ENCODE measurements at regions not wholly inside any gene's neighbourhood (a gene's known extent, or its start where the extent isn't known, plus 50 kb on each side); places are given as distances from the start of the nearest gene placed in this dataset.

DNA sequence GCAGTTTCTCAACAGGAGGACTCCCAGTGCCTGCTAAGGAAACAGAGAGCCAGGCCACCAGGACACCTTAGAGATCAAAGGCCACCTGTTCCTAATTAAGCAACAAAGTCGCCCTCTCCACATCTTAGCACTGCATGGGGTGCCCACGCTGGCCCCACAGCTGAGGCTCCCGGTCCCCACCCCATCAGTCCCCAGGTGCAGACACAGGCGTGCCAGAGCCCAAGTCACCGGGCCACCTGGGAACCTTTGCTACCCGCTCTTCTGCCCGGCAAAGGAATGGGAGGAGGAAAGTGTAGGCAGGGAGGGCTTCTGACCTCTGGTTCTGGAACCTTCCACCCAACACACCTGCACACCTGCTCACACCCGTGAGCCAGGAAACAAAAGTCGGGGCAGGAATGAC is 85.5 kb upstream of the PRR5 start:
- Histone ChIP-seq H3K79me2 (ENCODE audit: insufficient read depth, low read length) (no peaks in the 10 kb centered on the region), H4K20me1 (ENCODE audit: insufficient read depth) (no peaks in the 10 kb centered on the region), H3K36me3 (ENCODE audit: control insufficient read depth in 1 of 2, insufficient read depth in 2 of 2, low read length in 2 of 2) (no peaks in the 10 kb centered on the region), H3K27ac (ENCODE audit: low read depth, low read length) (no peak overlapping the region), H3K9me3 (ENCODE audit: control insufficient read depth in 1 of 2, insufficient read depth in 1 of 2, low read depth in 1 of 2, low read length in 2 of 2) (peaks cover 3 to 4% of the 10 kb centered on the region in 2 experiments; a peak in 2 of 4 replicates), H3K4me1 (ENCODE audit: control insufficient read depth in 1 of 2, insufficient read depth in 2 of 2, low read length in 2 of 2) (no peaks in the 10 kb centered on the region), H3K9ac (ENCODE audit: low read length) (no peak overlapping the region), H3K9me2 (ENCODE audit: insufficient read depth) (no peaks in the 10 kb centered on the region), H3K4me2 (ENCODE audit: low read length) (no peak overlapping the region), H2AFZ (ENCODE audit: low read depth, low read length, poor library complexity, severe bottlenecking) (no peak overlapping the region), H3K4me3 (replicated peaks in 1 of 2; ENCODE audit: low read depth in 1 of 2, low read length in 2 of 2) (no peak overlapping the region), H3K27me3 (ENCODE audit: insufficient read depth, low read length) (no peaks in the 10 kb centered on the region)
- ChIA-PET RAD21 (ENCODE audit: low non-redundant PET in 1 of 2, low total read pairs in 2 of 2, uncharacterized antibody in 2 of 2, unreplicated experiment in 2 of 2) (no interaction called here), CTCF (no interaction called here), POLR2A (no interaction called here)
- BruUV-seq (replicated peaks), result no TSS peak
- TF ChIP-seq, protein P1, sequence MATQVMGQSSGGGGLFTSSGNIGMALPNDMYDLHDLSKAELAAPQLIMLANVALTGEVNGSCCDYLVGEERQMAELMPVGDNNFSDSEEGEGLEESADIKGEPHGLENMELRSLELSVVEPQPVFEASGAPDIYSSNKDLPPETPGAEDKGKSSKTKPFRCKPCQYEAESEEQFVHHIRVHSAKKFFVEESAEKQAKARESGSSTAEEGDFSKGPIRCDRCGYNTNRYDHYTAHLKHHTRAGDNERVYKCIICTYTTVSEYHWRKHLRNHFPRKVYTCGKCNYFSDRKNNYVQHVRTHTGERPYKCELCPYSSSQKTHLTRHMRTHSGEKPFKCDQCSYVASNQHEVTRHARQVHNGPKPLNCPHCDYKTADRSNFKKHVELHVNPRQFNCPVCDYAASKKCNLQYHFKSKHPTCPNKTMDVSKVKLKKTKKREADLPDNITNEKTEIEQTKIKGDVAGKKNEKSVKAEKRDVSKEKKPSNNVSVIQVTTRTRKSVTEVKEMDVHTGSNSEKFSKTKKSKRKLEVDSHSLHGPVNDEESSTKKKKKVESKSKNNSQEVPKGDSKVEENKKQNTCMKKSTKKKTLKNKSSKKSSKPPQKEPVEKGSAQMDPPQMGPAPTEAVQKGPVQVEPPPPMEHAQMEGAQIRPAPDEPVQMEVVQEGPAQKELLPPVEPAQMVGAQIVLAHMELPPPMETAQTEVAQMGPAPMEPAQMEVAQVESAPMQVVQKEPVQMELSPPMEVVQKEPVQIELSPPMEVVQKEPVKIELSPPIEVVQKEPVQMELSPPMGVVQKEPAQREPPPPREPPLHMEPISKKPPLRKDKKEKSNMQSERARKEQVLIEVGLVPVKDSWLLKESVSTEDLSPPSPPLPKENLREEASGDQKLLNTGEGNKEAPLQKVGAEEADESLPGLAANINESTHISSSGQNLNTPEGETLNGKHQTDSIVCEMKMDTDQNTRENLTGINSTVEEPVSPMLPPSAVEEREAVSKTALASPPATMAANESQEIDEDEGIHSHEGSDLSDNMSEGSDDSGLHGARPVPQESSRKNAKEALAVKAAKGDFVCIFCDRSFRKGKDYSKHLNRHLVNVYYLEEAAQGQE (IDR thresholded peaks at IDR 0.05; ENCODE audit: low read depth), result no peak
- TF ChIP-seq ZBTB33 (IDR thresholded peaks at IDR 0.05; ENCODE audit: extremely low read depth, insufficient replicate concordance, low read length) (no peak), EGR1 (IDR thresholded peaks at IDR 0.05; ENCODE audit: low read depth) (no peak), POLR2A (IDR thresholded peaks at IDR 0.05; ENCODE audit: borderline replicate concordance, extremely low read depth, insufficient read depth, insufficient read length) (no peak), CTCF (IDR thresholded peaks at IDR 0.05 in 2 of 3, conservative IDR thresholded peaks at IDR 0.05 in 1 of 3; ENCODE audit: borderline replicate concordance in 1 of 3, insufficient read depth in 1 of 3, low read depth in 2 of 3, low read length in 2 of 3) (no peak), ZFX (IDR thresholded peaks at IDR 0.05) (no peak), CEBPB (IDR thresholded peaks at IDR 0.05; ENCODE audit: low read depth) (no peak), ZNF274 (IDR thresholded peaks at IDR 0.05; ENCODE audit: low read depth, low read length) (no peak), YY1 (IDR thresholded peaks at IDR 0.05; ENCODE audit: extremely low read depth, insufficient replicate concordance, low read depth, low read length) (no peak), POLR2AphosphoS5 (IDR thresholded peaks at IDR 0.05; ENCODE audit: low read depth, low read length) (no peak), EZH2phosphoT487 (IDR thresholded peaks at IDR 0.05; ENCODE audit: borderline replicate concordance) (no peak), CBX3 (IDR thresholded peaks at IDR 0.05; ENCODE audit: low read depth) (no peak), RAD21 (IDR thresholded peaks at IDR 0.05; ENCODE audit: low read depth) (no peak)
- TF ChIP-seq, protein P2, sequence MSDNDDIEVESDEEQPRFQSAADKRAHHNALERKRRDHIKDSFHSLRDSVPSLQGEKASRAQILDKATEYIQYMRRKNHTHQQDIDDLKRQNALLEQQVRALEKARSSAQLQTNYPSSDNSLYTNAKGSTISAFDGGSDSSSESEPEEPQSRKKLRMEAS (IDR thresholded peaks at IDR 0.05), result no peak
- no peak for ATAC-seq
- intact Hi-C loops (cut with micrococcal nuclease), result no loop called here
- DNase-seq (ENCODE audit: low read depth, low spot score), result no peak
